Activated CD8-positive, alpha-beta memory T cell treated with anti-CD3 and anti-CD28 coated beads, Interleukin-2, amount 10 ng/mL, durations not matched to agents 7 days and 5 days (primary cell): ENCODE measurements at regions not wholly inside any gene's neighbourhood (a gene's known extent, or its start where the extent isn't known, plus 50 kb on each side); places are given as distances from the start of the nearest gene placed in this dataset.

Experiments used
- ATAC-seq: fragments of 150-1000 bp; cut with Tn5 transposase; one replicate; pipeline ENCODE4 v1.10.0; 2021; ENCODE audit warnings: moderate library complexity
- CTCF ChIA-PET: fragments of 350-600 bp; sonication (Branson Sonifier 250); formaldehyde crosslinking; loops from one replicate; lab custom pipeline; 2021; ENCODE audit warnings: antibody characterized with exemption; lab: Charles Lee
- DNase-seq: peaks from one replicate; pipeline ENCODE4 v3.0.0-alpha.2; 2020
- H3K27ac Mint-ChIP-seq: one replicate; pipeline ENCODE4 v1.8.0; 2021; ENCODE audit warnings: mild to moderate bottlenecking, mixed read lengths
- H3K27me3 Mint-ChIP-seq: one replicate; pipeline ENCODE4 v1.8.0; 2021; ENCODE audit warnings: mixed read lengths
- H3K36me3 Mint-ChIP-seq: one replicate; pipeline ENCODE4 v1.8.0; 2021; ENCODE audit warnings: mild to moderate bottlenecking, mixed read lengths
- H3K4me1 Mint-ChIP-seq: one replicate; pipeline ENCODE4 v1.8.0; 2021; ENCODE audit warnings: mixed read lengths
- H3K4me3 Mint-ChIP-seq: one replicate; pipeline ENCODE4 v1.8.0; 2021; ENCODE audit warnings: mild to moderate bottlenecking, moderate library complexity, mixed read lengths
- H3K9me3 Mint-ChIP-seq: one replicate; pipeline ENCODE4 v1.8.0; 2022; ENCODE audit warnings: low read depth, mixed read lengths

DNA sequence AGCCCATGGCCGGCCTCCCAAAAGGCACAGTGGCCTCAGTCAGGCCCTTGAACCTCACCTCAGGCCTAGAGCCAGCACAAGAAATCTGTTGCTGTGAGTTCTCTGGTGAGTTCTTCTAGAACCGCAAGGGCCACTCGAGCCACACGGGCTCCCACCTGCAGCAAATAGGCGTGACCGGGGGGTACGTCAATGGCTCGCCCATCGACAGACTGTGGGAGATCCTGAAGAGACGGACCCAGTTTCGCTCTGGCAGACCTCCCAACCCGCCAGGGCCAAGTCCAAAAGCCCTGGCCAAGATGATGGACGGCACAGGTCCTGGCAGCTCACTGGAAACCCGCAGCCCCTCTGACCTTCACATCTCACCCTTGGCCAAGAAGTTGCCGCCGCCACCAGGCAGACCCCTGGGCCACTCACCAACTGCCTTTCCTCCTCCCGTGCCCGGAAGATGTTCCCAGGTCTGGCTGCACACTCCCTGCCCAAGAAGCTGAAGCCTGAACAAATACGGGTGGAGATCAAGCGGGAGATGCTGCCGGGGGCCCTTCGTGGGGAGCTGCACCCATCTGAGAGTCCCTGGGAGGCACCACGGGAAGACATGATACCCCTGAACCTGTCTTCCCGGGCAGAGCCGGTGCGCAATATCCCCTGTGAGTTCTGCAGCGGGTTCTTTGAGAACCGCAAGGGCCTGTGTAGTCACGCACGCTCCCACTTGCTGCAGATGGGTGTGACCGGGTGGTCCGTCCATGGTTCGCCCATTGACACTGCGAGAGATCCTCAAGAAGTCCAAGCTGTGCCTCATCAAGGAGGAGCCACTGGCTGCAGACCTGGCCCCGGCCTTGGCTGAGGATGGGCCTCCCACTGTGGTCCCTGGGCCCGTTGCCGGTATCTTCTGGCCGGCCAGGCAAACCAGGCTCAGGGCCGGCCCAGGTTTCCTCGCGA, 544.2 kb upstream of the CCDC179 start:
- ATAC-seq (no peak), DNase-seq (no peak)
- Mint-ChIP-seq H3K27ac (no peak overlapping the region), H3K27me3 (no peaks in the 10 kb centered on the region), H3K9me3 (peaks cover 4% of the 10 kb centered on the region), H3K4me3 (no peak overlapping the region), H3K36me3 (peaks cover 2% of the 10 kb centered on the region), H3K4me1 (no peaks in the 10 kb centered on the region)
- CTCF ChIA-PET = no interaction called here

DNA sequence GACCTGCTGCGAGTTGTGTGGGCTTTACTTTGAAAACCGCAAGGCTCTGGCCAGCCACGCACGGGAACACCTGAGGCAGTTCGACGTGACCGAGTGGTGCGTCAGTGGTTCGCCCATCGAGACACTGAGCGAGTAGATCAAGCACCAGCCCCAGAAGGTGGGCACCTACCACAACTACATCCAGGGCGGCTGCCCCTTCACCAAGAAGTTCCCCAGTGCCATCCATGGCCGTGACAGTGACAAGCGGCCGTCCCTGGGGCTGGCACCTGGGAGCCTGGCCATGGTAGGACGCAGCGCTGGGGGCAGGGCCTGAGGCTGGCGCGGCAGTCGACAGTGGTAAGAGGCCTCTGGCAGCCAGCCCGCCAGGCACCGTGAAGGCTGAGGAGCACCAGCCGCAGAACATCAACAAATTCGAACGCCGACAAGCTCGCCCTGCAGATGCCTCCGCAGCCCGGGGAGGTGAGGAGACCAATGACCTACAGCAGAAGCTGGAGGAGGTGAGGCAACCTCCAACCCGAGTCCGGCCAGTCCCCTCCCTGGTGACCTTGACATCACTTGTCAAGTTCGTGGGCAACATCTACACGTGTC, 545.2 kb upstream of the CCDC179 start:
- no peak overlapping the region for H3K27ac Mint-ChIP-seq
- no peaks in the 10 kb centered on the region for H3K36me3 Mint-ChIP-seq
- no peak overlapping the region for H3K4me3 Mint-ChIP-seq
- ATAC-seq (no peak), DNase-seq (no peak)
- no peaks in the 10 kb centered on the region for H3K27me3 Mint-ChIP-seq
- CTCF ChIA-PET = no interaction called here
- H3K9me3 Mint-ChIP-seq = peaks cover 4% of the 10 kb centered on the region
- no peaks in the 10 kb centered on the region for H3K4me1 Mint-ChIP-seq

DNA sequence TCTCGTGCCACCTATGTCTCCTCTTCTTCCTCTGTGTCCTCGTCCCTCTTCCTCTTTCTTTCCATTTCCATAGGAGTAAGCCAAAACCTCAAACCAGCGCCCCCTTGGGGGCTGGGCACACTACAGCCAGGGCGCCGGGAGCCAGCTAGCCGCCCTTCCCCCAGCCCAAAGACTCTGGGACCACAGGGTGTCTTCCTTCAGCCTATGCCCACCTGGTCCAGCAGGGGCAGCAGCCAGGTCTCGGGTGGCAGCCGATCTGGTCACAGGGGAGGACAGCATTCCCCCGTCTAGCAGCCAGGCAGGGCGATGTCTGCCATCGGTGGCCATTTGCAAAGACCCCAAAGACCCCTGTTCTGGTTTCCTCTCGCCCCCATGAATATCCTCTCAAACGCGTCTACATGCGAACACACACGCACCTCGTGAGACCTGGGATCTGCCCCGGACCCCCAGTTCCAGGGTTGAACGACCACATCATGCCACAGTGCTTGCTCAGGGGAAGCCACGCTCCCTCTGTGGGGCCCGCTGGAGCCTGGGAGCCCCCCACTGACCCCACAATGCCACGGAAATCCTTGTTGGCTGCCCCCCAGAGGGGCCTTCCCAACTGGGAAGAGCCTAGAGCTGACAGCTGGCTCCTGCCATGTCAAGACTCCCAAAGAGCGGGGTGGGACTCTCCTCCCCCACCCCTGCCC, 546.0 kb upstream of the CCDC179 start:
- Mint-ChIP-seq H3K36me3 (no peaks in the 10 kb centered on the region), H3K9me3 (peaks cover 6% of the 10 kb centered on the region), H3K4me1 (no peaks in the 10 kb centered on the region), H3K27me3 (no peaks in the 10 kb centered on the region), H3K4me3 (no peak overlapping the region), H3K27ac (no peak overlapping the region)
- ATAC-seq (no peak), DNase-seq (no peak)
- CTCF ChIA-PET = no interaction called here

DNA sequence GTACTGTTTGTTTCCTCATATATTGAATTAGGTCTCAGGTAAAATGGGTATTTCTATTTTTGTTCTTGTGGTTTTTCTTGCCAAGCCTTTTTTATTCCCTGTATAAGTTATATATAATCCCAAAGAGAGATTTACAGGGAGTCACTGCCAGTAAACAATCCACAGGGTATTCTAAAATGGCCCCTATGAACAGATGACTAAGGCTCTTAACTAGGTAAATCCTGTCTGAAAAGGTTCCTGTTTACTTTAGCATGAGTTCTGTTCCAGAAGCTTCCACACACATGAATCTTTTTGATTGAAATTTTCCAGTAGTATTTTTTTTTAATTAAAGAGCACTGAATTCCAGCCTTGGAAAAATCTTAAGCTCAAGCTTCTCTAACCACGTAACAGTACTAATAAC, 552.8 kb upstream of the CCDC179 start:
- H3K36me3 Mint-ChIP-seq = no peaks in the 10 kb centered on the region
- CTCF ChIA-PET = no interaction called here
- ATAC-seq (no peak), DNase-seq (no peak)
- H3K4me1 Mint-ChIP-seq = no peaks in the 10 kb centered on the region
- no peaks in the 10 kb centered on the region for H3K27me3 Mint-ChIP-seq
- H3K9me3 Mint-ChIP-seq = peaks cover 4% of the 10 kb centered on the region
- no peak overlapping the region for H3K27ac Mint-ChIP-seq
- H3K4me3 Mint-ChIP-seq = no peak overlapping the region

DNA sequence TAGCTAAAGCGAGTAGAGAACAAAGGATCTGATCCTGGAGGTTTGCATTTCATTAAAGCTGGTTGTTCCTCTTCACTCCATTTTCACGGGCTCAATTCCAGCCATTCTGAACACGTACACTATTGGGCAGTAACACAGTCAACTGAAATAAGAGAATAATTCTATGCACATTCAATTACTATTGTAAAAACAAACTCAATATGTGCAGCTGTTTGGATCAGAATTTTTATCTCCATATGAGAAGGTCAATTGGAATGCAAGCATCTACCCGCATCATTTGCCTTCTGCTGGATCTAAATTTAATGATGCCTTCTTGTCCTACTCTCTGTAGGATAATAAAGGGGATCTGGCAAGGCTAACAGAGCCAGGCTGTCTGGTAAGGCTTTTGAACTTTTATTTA, 562.8 kb upstream of the CCDC179 start:
- no peaks in the 10 kb centered on the region for H3K4me1 Mint-ChIP-seq
- no peak overlapping the region for H3K4me3 Mint-ChIP-seq
- CTCF ChIA-PET = no interaction called here
- no peaks in the 10 kb centered on the region for H3K36me3 Mint-ChIP-seq
- no peak overlapping the region for H3K27ac Mint-ChIP-seq
- peaks cover 13% of the 10 kb centered on the region for H3K9me3 Mint-ChIP-seq
- no peak for DNase-seq
- ATAC-seq = no peak
- H3K27me3 Mint-ChIP-seq = no peaks in the 10 kb centered on the region

DNA sequence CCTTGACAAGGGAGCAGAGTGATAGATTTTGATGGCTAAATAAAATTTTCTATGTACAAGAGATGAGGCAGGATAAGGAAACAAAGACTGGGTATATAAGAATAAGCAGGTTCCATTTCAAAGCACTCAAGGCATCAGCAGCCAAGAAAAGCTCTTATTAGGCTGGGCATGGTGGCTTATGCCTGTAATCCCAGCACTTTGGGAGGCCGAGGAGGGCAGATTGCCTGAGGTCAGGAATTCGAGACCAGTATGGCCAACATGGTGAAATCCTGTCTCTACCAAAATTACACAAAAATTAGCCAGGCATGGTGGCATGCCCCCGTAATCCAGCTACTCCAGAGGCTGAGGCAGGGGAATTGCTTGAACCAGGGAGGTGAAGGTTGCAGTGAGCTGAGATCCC, 563.4 kb upstream of the CCDC179 start:
- CTCF ChIA-PET = no interaction called here
- Mint-ChIP-seq H3K27me3 (no peaks in the 10 kb centered on the region), H3K4me1 (no peaks in the 10 kb centered on the region), H3K4me3 (no peak overlapping the region), H3K9me3 (peaks cover 11% of the 10 kb centered on the region), H3K36me3 (no peaks in the 10 kb centered on the region), H3K27ac (no peak overlapping the region)
- ATAC-seq (no peak), DNase-seq (no peak)

DNA sequence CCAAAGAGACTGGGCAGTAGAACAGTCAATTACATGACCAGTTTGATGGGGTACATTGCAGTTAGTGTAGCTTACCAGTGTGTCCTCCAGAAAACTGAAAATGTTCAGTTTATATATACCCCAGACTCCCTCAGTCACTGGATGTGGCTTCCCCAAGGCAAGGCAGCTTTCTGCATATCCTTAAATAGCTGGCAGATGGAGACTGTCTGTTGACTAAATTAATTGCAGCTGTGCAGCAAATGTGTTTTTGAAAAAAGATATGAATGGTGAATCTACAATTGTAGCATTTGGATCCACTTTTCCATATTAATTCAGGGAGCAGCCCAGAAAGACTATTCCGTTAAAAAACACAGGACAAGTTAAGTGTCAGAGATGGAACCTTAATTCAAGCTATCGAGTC, 565.1 kb upstream of the CCDC179 start:
- DNase-seq (no peak), ATAC-seq (no peak)
- H3K27me3 Mint-ChIP-seq = no peaks in the 10 kb centered on the region
- peaks cover 11% of the 10 kb centered on the region for H3K9me3 Mint-ChIP-seq
- no peaks in the 10 kb centered on the region for H3K36me3 Mint-ChIP-seq
- CTCF ChIA-PET = no interaction called here
- H3K27ac Mint-ChIP-seq = no peak overlapping the region
- H3K4me3 Mint-ChIP-seq = no peak overlapping the region
- no peaks in the 10 kb centered on the region for H3K4me1 Mint-ChIP-seq

DNA sequence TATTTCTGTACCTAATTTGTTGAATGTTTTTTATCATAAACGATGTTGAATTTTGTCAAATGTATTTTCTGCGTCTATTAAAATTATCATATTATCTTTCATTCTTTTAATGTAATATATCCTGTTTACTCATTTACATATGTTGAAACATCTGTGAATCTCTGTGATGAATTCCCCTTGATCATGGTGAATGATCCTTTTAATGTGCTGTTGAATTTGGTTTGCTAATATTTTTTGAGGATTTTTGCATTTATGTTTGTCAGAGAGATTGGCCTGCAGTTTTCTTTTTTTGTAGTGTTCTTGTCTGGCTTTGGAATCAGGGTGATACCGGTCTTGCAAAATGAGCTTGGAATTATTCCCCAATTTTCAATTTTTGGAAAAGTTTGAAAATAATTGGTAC, 569.3 kb upstream of the CCDC179 start:
- ATAC-seq (no peak), DNase-seq (no peak)
- Mint-ChIP-seq H3K36me3 (no peaks in the 10 kb centered on the region), H3K4me1 (no peaks in the 10 kb centered on the region), H3K4me3 (no peak overlapping the region), H3K9me3 (peaks cover 10% of the 10 kb centered on the region), H3K27ac (no peak overlapping the region), H3K27me3 (no peaks in the 10 kb centered on the region)
- CTCF ChIA-PET = no interaction called here

DNA sequence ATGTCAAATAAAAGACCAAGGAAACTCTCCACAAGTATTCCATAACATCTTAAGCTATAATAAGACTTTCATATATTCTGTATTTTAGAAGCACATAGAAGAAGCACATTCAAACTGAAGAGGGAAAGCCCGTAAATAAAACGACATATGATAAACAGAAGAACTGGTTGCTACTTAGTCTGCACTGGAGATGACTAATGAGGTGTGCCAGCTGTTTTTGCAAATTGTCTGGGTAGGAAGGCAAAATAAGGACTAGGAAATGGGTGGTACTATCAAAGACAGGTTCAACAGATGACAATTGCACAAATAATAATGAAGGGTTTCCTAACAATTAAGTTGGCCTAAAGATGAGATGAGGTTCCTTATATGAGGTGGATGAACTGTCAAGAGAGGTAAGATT, 593.2 kb upstream of the CCDC179 start:
- no peak overlapping the region for H3K4me3 Mint-ChIP-seq
- ATAC-seq (no peak), DNase-seq (no peak)
- CTCF ChIA-PET = no interaction called here
- no peak overlapping the region for H3K27ac Mint-ChIP-seq
- no peaks in the 10 kb centered on the region for H3K4me1 Mint-ChIP-seq
- H3K9me3 Mint-ChIP-seq = peaks cover 7% of the 10 kb centered on the region
- no peaks in the 10 kb centered on the region for H3K27me3 Mint-ChIP-seq
- no peaks in the 10 kb centered on the region for H3K36me3 Mint-ChIP-seq

DNA sequence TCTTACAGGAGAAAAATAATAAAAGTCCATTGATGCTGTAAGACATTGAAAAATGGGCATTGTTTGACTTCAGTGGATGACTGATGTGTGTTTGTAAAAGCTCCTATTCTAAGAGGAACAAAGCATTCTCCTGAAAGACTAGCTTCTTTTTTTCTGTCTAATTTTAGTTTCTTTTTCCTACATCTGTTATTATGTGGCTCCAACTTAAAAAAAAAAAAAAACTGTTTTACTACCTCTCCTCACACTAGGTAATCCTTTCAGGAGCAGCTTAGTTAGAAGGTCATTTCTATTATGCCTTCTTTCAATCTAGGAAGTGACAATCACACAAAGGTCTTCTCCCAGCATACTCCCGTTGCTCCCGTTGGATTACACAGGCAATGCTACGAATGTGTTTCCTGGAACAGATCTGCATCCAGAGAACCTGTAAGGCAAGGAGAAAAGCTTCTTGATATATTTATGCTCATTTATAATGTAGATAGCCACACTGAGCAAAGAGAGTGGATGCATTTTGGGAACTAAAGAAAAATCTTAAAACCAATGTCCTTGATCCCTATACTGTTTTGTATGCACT, 595.1 kb upstream of the CCDC179 start:
- ATAC-seq (no peak), DNase-seq (no peak)
- H3K36me3 Mint-ChIP-seq = no peaks in the 10 kb centered on the region
- H3K4me3 Mint-ChIP-seq = no peak overlapping the region
- no peak overlapping the region for H3K27ac Mint-ChIP-seq
- no peaks in the 10 kb centered on the region for H3K27me3 Mint-ChIP-seq
- no peaks in the 10 kb centered on the region for H3K4me1 Mint-ChIP-seq
- CTCF ChIA-PET = no interaction called here
- H3K9me3 Mint-ChIP-seq = peaks cover 7% of the 10 kb centered on the region

DNA sequence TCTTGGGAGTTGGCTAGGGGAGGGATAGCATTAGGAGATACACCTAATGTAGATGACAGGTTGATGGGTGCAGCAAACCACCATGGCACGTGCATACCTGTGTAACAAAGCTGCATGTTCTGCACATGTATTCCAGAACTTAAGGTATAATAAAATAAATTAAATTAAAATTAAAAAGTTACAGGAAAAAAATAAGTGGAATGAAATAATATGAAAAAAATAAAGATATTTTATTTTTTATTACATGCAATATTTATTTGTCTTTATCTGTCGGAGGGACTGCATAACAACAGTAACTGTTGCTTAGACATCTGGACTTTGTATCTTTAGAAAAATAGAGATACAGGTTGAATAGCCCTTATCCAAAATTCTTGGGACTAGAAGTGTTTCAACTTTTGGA, 597.4 kb upstream of the CCDC179 start:
- Mint-ChIP-seq H3K36me3 (no peaks in the 10 kb centered on the region), H3K27me3 (no peaks in the 10 kb centered on the region), H3K9me3 (peaks cover 2% of the 10 kb centered on the region), H3K4me3 (no peak overlapping the region), H3K27ac (no peak overlapping the region), H3K4me1 (no peaks in the 10 kb centered on the region)
- DNase-seq = no peak
- CTCF ChIA-PET = no interaction called here
- ATAC-seq = no peak

DNA sequence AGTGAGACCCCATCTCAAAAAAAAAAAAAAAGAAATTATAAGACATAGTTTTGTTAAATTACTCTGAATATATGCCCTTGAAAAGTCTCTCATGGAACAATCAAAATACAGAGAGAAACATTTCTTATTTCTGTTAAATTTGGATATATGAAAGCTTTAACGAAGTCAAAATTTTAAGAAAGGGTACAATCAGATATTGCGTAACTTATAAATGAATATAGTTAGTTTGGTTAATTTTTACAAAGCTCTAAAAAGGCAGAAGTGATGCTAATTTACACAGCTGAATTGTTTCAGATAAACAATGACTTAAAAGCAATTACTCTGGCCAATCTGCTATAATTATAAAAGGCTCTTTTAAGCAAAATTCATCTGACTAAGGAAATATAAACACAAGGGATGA, 611.6 kb upstream of the CCDC179 start:
- Mint-ChIP-seq H3K4me3 (no peak overlapping the region), H3K27me3 (no peaks in the 10 kb centered on the region), H3K27ac (no peak overlapping the region), H3K36me3 (no peaks in the 10 kb centered on the region), H3K4me1 (no peaks in the 10 kb centered on the region), H3K9me3 (peaks cover 6% of the 10 kb centered on the region)
- CTCF ChIA-PET = no interaction called here
- DNase-seq = no peak
- ATAC-seq = no peak

DNA sequence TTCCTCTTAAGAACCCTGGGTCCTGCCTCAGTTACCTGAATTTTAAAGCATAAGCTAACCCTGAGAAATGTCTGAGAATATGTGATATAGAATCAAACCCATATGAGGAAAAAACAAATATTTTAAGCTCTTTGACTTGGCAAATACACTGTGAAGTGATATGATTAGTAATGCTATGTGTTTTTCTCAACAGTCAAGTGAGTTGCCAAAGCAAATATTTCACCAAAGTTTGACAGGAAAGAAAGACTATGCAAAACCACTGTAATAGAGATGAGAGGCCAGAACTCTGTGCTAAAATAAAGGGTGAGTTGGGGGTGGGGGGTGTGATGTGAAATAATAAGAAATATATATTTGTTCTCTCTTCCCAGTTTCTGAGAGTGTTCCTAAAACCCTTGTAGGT, 613.5 kb upstream of the CCDC179 start:
- Mint-ChIP-seq H3K27me3 (no peaks in the 10 kb centered on the region), H3K27ac (no peak overlapping the region), H3K9me3 (peaks cover 4% of the 10 kb centered on the region), H3K36me3 (no peaks in the 10 kb centered on the region), H3K4me1 (no peaks in the 10 kb centered on the region), H3K4me3 (no peak overlapping the region)
- CTCF ChIA-PET = no interaction called here
- DNase-seq (no peak), ATAC-seq (no peak)

DNA sequence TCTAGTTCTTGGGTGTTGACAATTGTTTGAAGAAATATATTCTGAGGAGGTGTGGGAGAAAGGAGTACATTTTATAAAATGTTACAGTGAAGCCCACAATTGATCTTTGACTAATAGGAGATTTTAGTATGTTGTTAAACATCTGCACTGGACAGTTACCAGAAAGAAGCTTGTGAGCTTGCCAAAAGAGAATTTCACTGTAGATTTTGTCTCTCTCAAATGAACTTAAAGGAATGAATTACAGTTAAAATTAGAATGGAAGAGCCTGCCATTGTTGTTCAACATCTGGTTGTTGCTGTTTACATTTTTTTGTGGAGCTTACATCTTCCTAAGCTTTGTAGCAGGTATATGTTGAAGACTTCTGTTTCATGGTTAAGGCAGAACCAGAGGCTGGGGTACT, 620.5 kb upstream of the CCDC179 start:
- Mint-ChIP-seq H3K27ac (no peak overlapping the region), H3K9me3 (peaks cover 6% of the 10 kb centered on the region)
- DNase-seq = no peak

More for the DNA sequence above, 620.5 kb upstream of the CCDC179 start:
- CTCF ChIA-PET = no interaction called here
- no peak for ATAC-seq
- H3K4me1 Mint-ChIP-seq = no peaks in the 10 kb centered on the region
- no peaks in the 10 kb centered on the region for H3K27me3 Mint-ChIP-seq
- no peaks in the 10 kb centered on the region for H3K36me3 Mint-ChIP-seq
- H3K4me3 Mint-ChIP-seq = no peak overlapping the region
